WERI-Rb-1 (cell line): ENCODE measurements at regions not wholly inside any gene's neighbourhood (a gene's known extent, or its start where the extent isn't known, plus 50 kb on each side); places are given as distances from the start of the nearest gene placed in this dataset.
A peak's percentile ranks its signal among the peaks of the same experiment; 100 is the strongest.

Experiments used
- DNase-seq: peaks from one replicate; pipeline ENCODE4 v3.0.0-alpha.2; 2020
- H3K27ac ChIP-seq: fragments of 250-450 bp; sonication (Bioruptor Pico); 2 replicates; pipeline ENCODE4 v1.5.1; 2020; ENCODE audit warnings: mild to moderate bottlenecking, moderate library complexity
- H3K27me3 ChIP-seq: fragments of 250-450 bp; sonication (Bioruptor Pico); 2 replicates; pipeline ENCODE4 v1.5.1; 2021; ENCODE audit warnings: mild to moderate bottlenecking, low read depth, moderate library complexity; ENCODE audit not compliant: insufficient read depth, severe bottlenecking
- H3K36me3 ChIP-seq: fragments of 250-450 bp; sonication (Bioruptor Pico); 2 replicates; pipeline ENCODE4 v1.5.1; 2020; ENCODE audit warnings: mild to moderate bottlenecking, moderate library complexity
- H3K4me3 ChIP-seq: 2 replicates; pipeline ENCODE4 v1.5.1; 2011; ENCODE audit warnings: low read depth, mild to moderate bottlenecking, control low read depth, low read length
- H3K9me3 ChIP-seq: fragments of 250-450 bp; sonication (Bioruptor Pico); 2 replicates; pipeline ENCODE4 v1.5.1; 2021; ENCODE audit warnings: mild to moderate bottlenecking, moderate library complexity; ENCODE audit not compliant: severe bottlenecking
- CTCF ChIP-seq: IDR thresholded peaks from 2 replicates; pipeline ENCODE4 v1.5.1; 2011; ENCODE audit warnings: low read depth, mild to moderate bottlenecking, control low read depth, inconsistent platforms, low read length

GRCh38 chr7:140269004-140269638 lies 92.3 kb upstream of the KDM7A start:
- TF ChIP-seq CTCF = no peak
- Histone ChIP-seq H3K4me3 (no peak overlapping the region), H3K27me3 (no peaks in the 10 kb centered on the region), H3K9me3 (no peaks in the 10 kb centered on the region), H3K36me3 (no peaks in the 10 kb centered on the region), H3K27ac (no peak overlapping the region)
- no peak for DNase-seq

- no peak for DNase-seq
- no peak for TF ChIP-seq CTCF
- Histone ChIP-seq H3K9me3 (no peaks in the 10 kb centered on the region), H3K36me3 (no peaks in the 10 kb centered on the region), H3K27ac (no peak overlapping the region), H3K4me3 (no peak overlapping the region), H3K27me3 (no peaks in the 10 kb centered on the region)
Measured at GRCh38 chr7:140267381-140268226, 90.8 kb upstream of the KDM7A start.

GRCh38 chr7:140263277-140263676 lies 86.5 kb upstream of the KDM7A start:
- DNase-seq = no peak
- H3K27ac ChIP-seq = no peak overlapping the region

GRCh38 chr7:140262242-140262903 lies 85.6 kb upstream of the KDM7A start:
- no peaks in the 10 kb centered on the region for H3K27me3 ChIP-seq
- H3K4me3 ChIP-seq = no peak overlapping the region
- no peak overlapping the region for H3K27ac ChIP-seq
- H3K36me3 ChIP-seq = no peaks in the 10 kb centered on the region
- DNase-seq = no peak
- H3K9me3 ChIP-seq = no peaks in the 10 kb centered on the region
- no peak for TF ChIP-seq CTCF

More at GRCh38 chr7:140263277-140263676, 86.5 kb upstream of the KDM7A start:
- Histone ChIP-seq H3K36me3 (no peaks in the 10 kb centered on the region), H3K9me3 (no peaks in the 10 kb centered on the region), H3K27me3 (no peaks in the 10 kb centered on the region), H3K4me3 (no peak overlapping the region)
- no peak for TF ChIP-seq CTCF

GRCh38 chr7:140261522-140261921 lies 84.7 kb upstream of the KDM7A start:
- Histone ChIP-seq H3K4me3 (peak overlapping the region; percentile 10; the same call in 1 of the 2 replicates), H3K27me3 (no peaks in the 10 kb centered on the region), H3K27ac (no peak overlapping the region), H3K36me3 (no peaks in the 10 kb centered on the region), H3K9me3 (no peaks in the 10 kb centered on the region)
- TF ChIP-seq CTCF = no peak
- DNase-seq = peak; percentile 26
